Spinal cord (tissue), 9 donors: ENCODE measurements at regions not wholly inside any gene's neighbourhood (a gene's known extent, or its start where the extent isn't known, plus 50 kb on each side); places are given as distances from the start of the nearest gene placed in this dataset.

Source experiments
- DNase-seq, 6 donors: peaks; one replicate each; pipeline versions ENCODE4 v3.0.0 to v3.0.0-alpha.2; 2013 to 2015; ENCODE audit warnings: low spot score in 6 of 6, low read depth in 4 of 6
- H3K27ac ChIP-seq: one replicate; pipeline ENCODE4 v1.5.1; 2013; ENCODE audit warnings: low read depth, low read length, control low read depth
- H3K27me3 ChIP-seq: one replicate; pipeline ENCODE4 v1.6.1; 2013; ENCODE audit warnings: low read length; ENCODE audit not compliant: control insufficient read depth, insufficient read depth
- H3K36me3 ChIP-seq: one replicate; pipeline ENCODE4 v1.6.1; 2013; ENCODE audit warnings: low read length; ENCODE audit not compliant: control insufficient read depth, insufficient read depth
- H3K4me1 ChIP-seq: one replicate; pipeline ENCODE4 v1.6.1; 2013; ENCODE audit warnings: low read length; ENCODE audit not compliant: control insufficient read depth, insufficient read depth
- H3K4me3 ChIP-seq: one replicate; pipeline ENCODE4 v1.5.1; 2013; ENCODE audit warnings: low read depth, low read length, control low read depth
- H3K9me3 ChIP-seq: one replicate; pipeline ENCODE4 v1.6.1; 2013; ENCODE audit warnings: low read length; ENCODE audit not compliant: control insufficient read depth, insufficient read depth
- WGBS: methylation state at CpG from one replicate; pipeline ENCODE4 v1.1.5; 2013; ENCODE audit warnings: missing lambda C conversion rate; ENCODE audit not compliant: insufficient coverage; 5-methylcytosine and 5-hydroxymethylcytosine counted together
- donor health status: healthy.

GRCh38 chr10:78700413-78700812 is 368.4 kb upstream of the ZMIZ1 start:
- no peak overlapping the region for H3K27ac ChIP-seq
- H3K9me3 ChIP-seq = no peaks in the 10 kb centered on the region
- peaks cover 33% of the 10 kb centered on the region for H3K4me1 ChIP-seq
- H3K27me3 ChIP-seq = no peaks in the 10 kb centered on the region
- DNase-seq = peak in 2 of 6 donors; percentile 61 to 78
- H3K4me3 ChIP-seq = no peak overlapping the region
- no peaks in the 10 kb centered on the region for H3K36me3 ChIP-seq

GRCh38 chr10:78700816-78701520 is 367.8 kb upstream of the ZMIZ1 start:
- 90% methylated on average over 2 of the region's 2 CpGs for WGBS
- Histone ChIP-seq H3K9me3 (no peaks in the 10 kb centered on the region), H3K4me1 (peaks cover 33% of the 10 kb centered on the region), H3K27me3 (no peaks in the 10 kb centered on the region), H3K27ac (no peak overlapping the region), H3K4me3 (no peak overlapping the region), H3K36me3 (no peaks in the 10 kb centered on the region)
- no peak for DNase-seq

GRCh38 chr10:78702186-78702585 is 366.6 kb upstream of the ZMIZ1 start:
- Histone ChIP-seq H3K27me3 (no peaks in the 10 kb centered on the region), H3K9me3 (no peaks in the 10 kb centered on the region), H3K36me3 (no peaks in the 10 kb centered on the region), H3K4me1 (peaks cover 27% of the 10 kb centered on the region), H3K4me3 (no peak overlapping the region), H3K27ac (no peak overlapping the region)
- peak in 1 of 6 donors; percentile 76 for DNase-seq
- WGBS = 64% methylated on average over 7 of the region's 8 CpGs

- no peak for DNase-seq
- no peaks in the 10 kb centered on the region for H3K36me3 ChIP-seq
- H3K27me3 ChIP-seq = no peaks in the 10 kb centered on the region
- no peaks in the 10 kb centered on the region for H3K9me3 ChIP-seq
- H3K4me1 ChIP-seq = peaks cover 20% of the 10 kb centered on the region
- no peak overlapping the region for H3K27ac ChIP-seq
- WGBS = 53% methylated on average over 4 of the region's 6 CpGs
- H3K4me3 ChIP-seq = no peak overlapping the region
These were observed 365.9 kb upstream of the ZMIZ1 start for GRCh38 chr10:78702876-78703275.

- H3K9me3 ChIP-seq = no peaks in the 10 kb centered on the region
- H3K27me3 ChIP-seq = no peaks in the 10 kb centered on the region
- H3K4me1 ChIP-seq = peaks cover 20% of the 10 kb centered on the region
- H3K27ac ChIP-seq = no peak overlapping the region
- no peak for DNase-seq
- H3K36me3 ChIP-seq = no peaks in the 10 kb centered on the region
- 80% methylated on average over 5 of the region's 6 CpGs for WGBS
- no peak overlapping the region for H3K4me3 ChIP-seq
These were observed 365.2 kb upstream of the ZMIZ1 start for GRCh38 chr10:78703593-78703992.

- H3K4me1 ChIP-seq = peaks cover 15% of the 10 kb centered on the region
- no peak overlapping the region for H3K27ac ChIP-seq
- 100% methylated on average over 1 of the region's 2 CpGs for WGBS
- DNase-seq = no peak
- H3K36me3 ChIP-seq = no peaks in the 10 kb centered on the region
- H3K27me3 ChIP-seq = no peaks in the 10 kb centered on the region
- no peak overlapping the region for H3K4me3 ChIP-seq
- H3K9me3 ChIP-seq = no peaks in the 10 kb centered on the region
These were observed 362.5 kb upstream of the ZMIZ1 start for GRCh38 chr10:78706256-78706655.

- Histone ChIP-seq H3K9me3 (no peaks in the 10 kb centered on the region), H3K27me3 (no peaks in the 10 kb centered on the region), H3K4me3 (no peak overlapping the region), H3K36me3 (no peaks in the 10 kb centered on the region), H3K27ac (no peak overlapping the region), H3K4me1 (peaks cover 14% of the 10 kb centered on the region)
- WGBS = 57% methylated on average over 3 of the region's 5 CpGs
- no peak for DNase-seq
These were observed 361.8 kb upstream of the ZMIZ1 start for GRCh38 chr10:78706726-78707540.

GRCh38 chr10:78707745-78708144 is 361.0 kb upstream of the ZMIZ1 start:
- H3K4me1 ChIP-seq = peaks cover 6% of the 10 kb centered on the region

GRCh38 chr10:78712147-78712546 is 356.6 kb upstream of the ZMIZ1 start:
- no peaks in the 10 kb centered on the region for H3K4me1 ChIP-seq
- no peak for DNase-seq
- WGBS = 90% methylated on average over 2 of the region's 3 CpGs

More at GRCh38 chr10:78707745-78708144, 361.0 kb upstream of the ZMIZ1 start:
- 89% methylated on average over 3 of the region's 4 CpGs for WGBS
- DNase-seq = no peak
- H3K9me3 ChIP-seq = no peaks in the 10 kb centered on the region
- H3K4me3 ChIP-seq = no peak overlapping the region
- H3K27ac ChIP-seq = no peak overlapping the region
- no peaks in the 10 kb centered on the region for H3K27me3 ChIP-seq
- H3K36me3 ChIP-seq = no peaks in the 10 kb centered on the region

GRCh38 chr10:78713659-78714058 is 355.1 kb upstream of the ZMIZ1 start:
- DNase-seq = no peak
- Histone ChIP-seq H3K4me3 (no peak overlapping the region), H3K27me3 (no peaks in the 10 kb centered on the region), H3K36me3 (no peaks in the 10 kb centered on the region), H3K9me3 (no peaks in the 10 kb centered on the region), H3K4me1 (no peaks in the 10 kb centered on the region), H3K27ac (no peak overlapping the region)
- 83% methylated on average over 3 of the region's 3 CpGs for WGBS

More at GRCh38 chr10:78712147-78712546, 356.6 kb upstream of the ZMIZ1 start:
- no peaks in the 10 kb centered on the region for H3K27me3 ChIP-seq
- no peak overlapping the region for H3K4me3 ChIP-seq
- H3K9me3 ChIP-seq = no peaks in the 10 kb centered on the region
- no peak overlapping the region for H3K27ac ChIP-seq
- no peaks in the 10 kb centered on the region for H3K36me3 ChIP-seq
